HEK293T (cell line): ENCODE measurements at regions not wholly inside any gene's neighbourhood (a gene's known extent, or its start where the extent isn't known, plus 50 kb on each side); places are given as distances from the start of the nearest gene placed in this dataset.

ENCODE experiments used
- CTCF ChIA-PET: fragments of 350-600 bp; formaldehyde crosslinking; extraction: SDS; loops from one replicate; lab custom pipeline; 2021; ENCODE audit warnings: antibody characterized with exemption, inconsistent platforms; lab: Yijun Ruan, JAX
- POLR2A ChIA-PET: fragments of 350-600 bp; formaldehyde crosslinking; extraction: SDS; loops from one replicate; lab custom pipeline; 2020; ENCODE audit warnings: antibody characterized with exemption, inconsistent platforms; lab: Yijun Ruan, JAX
- DNase-seq: peaks from one replicate; pipeline ENCODE4 v3.0.0; 2012; ENCODE audit warnings: mixed read lengths; ENCODE audit errors: extremely low spot score
- ARNT ChIP-seq: fragments of 450-650 bp; IDR thresholded peaks from 2 replicates; pipeline ENCODE4 v1.6.1; 2017; ENCODE audit warnings: mild to moderate bottlenecking
- BHLHE40 ChIP-seq: fragments of 450-650 bp; IDR thresholded peaks from 2 replicates; pipeline ENCODE4 v1.6.1; 2016; ENCODE audit warnings: mild to moderate bottlenecking, moderate library complexity, borderline replicate concordance
- CTBP1 ChIP-seq: fragments of 450-650 bp; IDR thresholded peaks from 2 replicates; pipeline ENCODE4 v1.6.1; 2016; ENCODE audit warnings: borderline replicate concordance
- ELF4 ChIP-seq: fragments of 450-650 bp; IDR thresholded peaks from 2 replicates; pipeline ENCODE4 v1.6.1; 2017; ENCODE audit warnings: antibody characterized with exemption
- FOXA1 ChIP-seq: fragments of 450-650 bp; IDR thresholded peaks from 2 replicates; pipeline ENCODE4 v1.6.1; 2016; ENCODE audit warnings: mild to moderate bottlenecking
- FOXK2 ChIP-seq: fragments of 450-650 bp; IDR thresholded peaks from 2 replicates; pipeline ENCODE4 v1.6.1; 2016; ENCODE audit warnings: mild to moderate bottlenecking
- FOXM1 ChIP-seq: fragments of 450-650 bp; IDR thresholded peaks from 2 replicates; pipeline ENCODE4 v1.6.1; 2017; ENCODE audit warnings: mild to moderate bottlenecking, borderline replicate concordance
- HDGF ChIP-seq: fragments of 450-650 bp; IDR thresholded peaks from 2 replicates; pipeline ENCODE4 v1.6.1; 2017; ENCODE audit warnings: antibody characterized with exemption, borderline replicate concordance
- L3MBTL2 ChIP-seq: fragments of 450-650 bp; conservative IDR thresholded peaks from 2 replicates; pipeline ENCODE4 v1.6.1; 2016; ENCODE audit warnings: mild to moderate bottlenecking
- LEF1 ChIP-seq: fragments of 450-650 bp; IDR thresholded peaks from 2 replicates; pipeline ENCODE4 v1.6.1; 2017; ENCODE audit warnings: mild to moderate bottlenecking, borderline replicate concordance
- NFRKB ChIP-seq: fragments of 450-650 bp; IDR thresholded peaks from 2 replicates; pipeline ENCODE4 v1.6.1; 2016; ENCODE audit warnings: mild to moderate bottlenecking, moderate library complexity
- PKNOX1 ChIP-seq: fragments of 450-650 bp; IDR thresholded peaks from 2 replicates; pipeline ENCODE4 v1.6.1; 2016
- SP1 ChIP-seq: fragments of 450-650 bp; IDR thresholded peaks from 2 replicates; pipeline ENCODE4 v1.6.1; 2017
- SUZ12 ChIP-seq: fragments of 450-650 bp; IDR thresholded peaks from 2 replicates; pipeline ENCODE4 v1.6.1; 2016; ENCODE audit warnings: mild to moderate bottlenecking
- TARDBP ChIP-seq: fragments of 450-650 bp; IDR thresholded peaks from 2 replicates; pipeline ENCODE4 v1.6.1; 2016
- ZNF384 ChIP-seq: fragments of 450-650 bp; IDR thresholded peaks from 2 replicates; pipeline ENCODE4 v1.6.1; 2016

- no peak for TF ChIP-seq SP1
- TF ChIP-seq ELF4: no peak
- no peak for TF ChIP-seq ARNT
- no peak for TF ChIP-seq PKNOX1
- TF ChIP-seq FOXK2: no peak
- TF ChIP-seq LEF1: no peak
- TF ChIP-seq FOXM1: no peak
- CTCF ChIA-PET: no interaction called here
- DNase-seq: no peak
- POLR2A ChIA-PET: no interaction called here
Measured at GRCh38 chr11:119992171-119993051, 145.5 kb downstream of the TRIM29 start.

GRCh38 chr11:119991669-119992068, 146.2 kb downstream of the TRIM29 start:
- CTCF ChIA-PET: no interaction called here
- no peak for DNase-seq
- no peak for TF ChIP-seq FOXA1
- no peak for TF ChIP-seq ARNT
- TF ChIP-seq FOXK2: no peak
- no peak for TF ChIP-seq NFRKB
- no peak for TF ChIP-seq PKNOX1
- no peak for TF ChIP-seq BHLHE40
- TF ChIP-seq FOXM1: no peak
- TF ChIP-seq SUZ12: no peak
- TF ChIP-seq ZNF384: no peak
- TF ChIP-seq SP1: no peak
- no peak for TF ChIP-seq CTBP1
- no peak for TF ChIP-seq HDGF
- TF ChIP-seq L3MBTL2: no peak
- TF ChIP-seq ELF4: no peak
- TF ChIP-seq TARDBP: no peak
- no peak for TF ChIP-seq LEF1
- POLR2A ChIA-PET: no interaction called here

- ChIA-PET POLR2A (no interaction called here), CTCF (no interaction called here)
- no peak for DNase-seq
- TF ChIP-seq L3MBTL2 (no peak), NFRKB (no peak), FOXM1 (no peak), SP1 (no peak), ARNT (no peak), CTBP1 (no peak), FOXA1 (no peak), SUZ12 (no peak), LEF1 (no peak), ZNF384 (no peak)
Measured at GRCh38 chr11:119991022-119991404, 146.9 kb downstream of the TRIM29 start.

- DNase-seq: no peak
- ChIA-PET CTCF (no interaction called here), POLR2A (no interaction called here)
- TF ChIP-seq PKNOX1 (no peak), SP1 (no peak), ARNT (no peak), L3MBTL2 (no peak), FOXA1 (no peak)
Measured at GRCh38 chr11:119990309-119991021, 147.4 kb downstream of the TRIM29 start.

- CTCF ChIA-PET: interaction anchor here (0.7 kb wide), 1 partner anchor 12 kb away, joined by 3 read pairs; no protein-coding TSS in a partner anchor
- TF ChIP-seq ARNT (no peak), FOXA1 (no peak), L3MBTL2 (no peak), PKNOX1 (no peak), CTBP1 (no peak), FOXM1 (no peak)
- no peak for DNase-seq
- POLR2A ChIA-PET: no interaction called here
Measured at GRCh38 chr11:119989159-119989821, 148.6 kb downstream of the TRIM29 start.

- ChIA-PET CTCF (no interaction called here), POLR2A (no interaction called here)
- no peak for TF ChIP-seq L3MBTL2
- no peak for TF ChIP-seq FOXM1
- TF ChIP-seq ZNF384: no peak
- TF ChIP-seq ARNT: no peak
- no peak for TF ChIP-seq LEF1
- TF ChIP-seq TARDBP: no peak
- TF ChIP-seq ELF4: no peak
- no peak for TF ChIP-seq SUZ12
- TF ChIP-seq NFRKB: no peak
- TF ChIP-seq BHLHE40: no peak
- no peak for TF ChIP-seq SP1
- TF ChIP-seq FOXA1: no peak
- TF ChIP-seq FOXK2: no peak
- no peak for TF ChIP-seq PKNOX1
- TF ChIP-seq HDGF: no peak
- no peak for TF ChIP-seq CTBP1
- DNase-seq: no peak
Measured at GRCh38 chr11:119985551-119985950, 152.4 kb downstream of the TRIM29 start.
